GM23338 (cell line): ENCODE measurements at regions not wholly inside any gene's neighbourhood (a gene's known extent, or its start where the extent isn't known, plus 50 kb on each side); places are given as distances from the start of the nearest gene placed in this dataset.

Experiments
- ATAC-seq: fragments of 200-7000 bp; cut with Tn5 transposase; 3 replicates; pipeline ENCODE4 v1.9.1; 2020
- DNase-seq: peaks from one replicate; pipeline ENCODE4 v3.0.0-alpha.2; 2015; ENCODE audit warnings: low spot score
- H2AFZ ChIP-seq: fragments of 200-600 bp; sonication (generic); 2 replicates; pipeline ENCODE4 v1.8.0; 2016; ENCODE audit warnings: antibody characterized with exemption, mild to moderate bottlenecking, moderate library complexity
- H3F3A ChIP-seq: fragments of 200-600 bp; sonication (generic); replicated peaks from 2 replicates; pipeline ENCODE4 v1.8.0; 2017; ENCODE audit warnings: antibody characterized with exemption, mixed run types, low read depth
- H3K27ac ChIP-seq: fragments of 200-600 bp; sonication (generic); 2 replicates; pipeline ENCODE4 v1.6.1; 2016; ENCODE audit warnings: low read depth
- H3K27me3 ChIP-seq: fragments of 200-600 bp; sonication (generic); 2 replicates; pipeline ENCODE4 v1.8.0; 2016; ENCODE audit warnings: mild to moderate bottlenecking, mixed run types, moderate library complexity; ENCODE audit not compliant: insufficient read depth
- H3K36me3 ChIP-seq: fragments of 200-600 bp; sonication (generic); 2 replicates; pipeline ENCODE4 v1.8.0; 2016; ENCODE audit warnings: mild to moderate bottlenecking; ENCODE audit not compliant: insufficient read depth
- H3K4me1 ChIP-seq: fragments of 200-600 bp; sonication (generic); 2 replicates; pipeline ENCODE4 v1.8.0; 2016; ENCODE audit warnings: mild to moderate bottlenecking, moderate library complexity; ENCODE audit not compliant: insufficient read depth
- H3K4me2 ChIP-seq: fragments of 200-600 bp; sonication (generic); 2 replicates; pipeline ENCODE4 v1.7.1; 2017; ENCODE audit warnings: mixed run types
- H3K4me3 ChIP-seq: fragments of 200-600 bp; sonication (generic); 2 replicates; pipeline ENCODE4 v1.6.1; 2016; ENCODE audit warnings: mixed run types
- H3K79me2 ChIP-seq: fragments of 200-600 bp; sonication (generic); replicated peaks from 2 replicates; pipeline ENCODE4 v1.8.0; 2017; ENCODE audit warnings: mild to moderate bottlenecking; ENCODE audit not compliant: insufficient read depth
- H3K9me2 ChIP-seq: fragments of 200-600 bp; sonication (generic); 2 replicates; pipeline ENCODE4 v1.8.0; 2017; ENCODE audit not compliant: insufficient read depth
- H4K20me1 ChIP-seq: fragments of 200-600 bp; sonication (generic); replicated peaks from 2 replicates; pipeline ENCODE4 v1.8.0; 2017; ENCODE audit warnings: mild to moderate bottlenecking; ENCODE audit not compliant: insufficient read depth
- H3K27ac Mint-ChIP-seq: 2 replicates; pipeline ENCODE4 v1.8.0; 2020; ENCODE audit warnings: inconsistent platforms, mild to moderate bottlenecking, moderate library complexity, mixed read lengths
- H3K27me3 Mint-ChIP-seq: 3 replicates; pipeline ENCODE4 v1.8.0; 2022; ENCODE audit warnings: low read depth, mild to moderate bottlenecking, moderate library complexity, mixed read lengths, inconsistent platforms; ENCODE audit not compliant: insufficient read depth, poor library complexity
- H3K36me3 Mint-ChIP-seq: 3 replicates; pipeline ENCODE4 v1.8.0; 2021; ENCODE audit warnings: low read depth, mild to moderate bottlenecking, inconsistent platforms, moderate library complexity, mixed read lengths
- H3K4me1 Mint-ChIP-seq: 3 replicates; pipeline ENCODE4 v1.8.0; 2020; ENCODE audit warnings: mild to moderate bottlenecking, inconsistent platforms, mixed read lengths
- H3K4me3 Mint-ChIP-seq: 3 replicates; pipeline ENCODE4 v1.8.0; 2021; ENCODE audit warnings: moderate library complexity, mild to moderate bottlenecking, inconsistent platforms, mixed read lengths
- H3K9me3 Mint-ChIP-seq: 3 replicates; pipeline ENCODE4 v1.8.0; 2020; ENCODE audit warnings: moderate library complexity, mild to moderate bottlenecking, inconsistent platforms, mixed read lengths
- CREB1 ChIP-seq: fragments of 250-450 bp; sonication (Bioruptor Pico); IDR thresholded peaks from 2 replicates; pipeline ENCODE4 v1.5.0; 2020; ENCODE audit warnings: low read depth, mild to moderate bottlenecking, moderate library complexity
- CTCF ChIP-seq, 2 experiments: fragments of 200-600 bp in 1 of 2; sonication (generic) in 1 of 2; conservative IDR thresholded peaks; 2 replicates each; pipeline versions ENCODE4 v1.5.1 to v1.6.1; 2016 to 2017; ENCODE audit warnings: antibody characterized with exemption in 2 of 2, low read depth in 2 of 2, mild to moderate bottlenecking in 2 of 2, moderate library complexity in 1 of 2
- ETS1 ChIP-seq: IDR thresholded peaks from 2 replicates; pipeline ENCODE4 v1.6.1; 2016; ENCODE audit warnings: antibody characterized with exemption
- EZH2 ChIP-seq: fragments of 200-600 bp; sonication (generic); IDR thresholded peaks from one replicate; pipeline ENCODE4 v1.8.0; 2017; ENCODE audit warnings: antibody characterized with exemption, mild to moderate bottlenecking, low read depth; ENCODE audit not compliant: unreplicated experiment
- EZH2phosphoT487 ChIP-seq: fragments of 200-600 bp; sonication (generic); IDR thresholded peaks from one replicate; pipeline ENCODE4 v1.8.1; 2018; ENCODE audit warnings: antibody characterized with exemption; ENCODE audit not compliant: unreplicated experiment
- JUNB ChIP-seq: IDR thresholded peaks from one replicate; pipeline ENCODE4 v1.6.1; 2016; ENCODE audit warnings: antibody characterized with exemption; ENCODE audit not compliant: unreplicated experiment
- NANOG ChIP-seq: IDR thresholded peaks from 2 replicates; pipeline ENCODE4 v1.6.1; 2016; ENCODE audit warnings: antibody characterized with exemption, borderline replicate concordance
- POLR2AphosphoS5 ChIP-seq: IDR thresholded peaks from 2 replicates; pipeline ENCODE4 v1.6.1; 2016; ENCODE audit warnings: antibody characterized with exemption, low read depth
- REST ChIP-seq: IDR thresholded peaks from one replicate; pipeline ENCODE4 v1.6.1; 2018; ENCODE audit warnings: antibody characterized with exemption; ENCODE audit not compliant: unreplicated experiment
- STAT1 ChIP-seq: IDR thresholded peaks from one replicate; pipeline ENCODE4 v1.6.1; 2016; ENCODE audit warnings: antibody characterized with exemption; ENCODE audit not compliant: unreplicated experiment
- ZNF114 ChIP-seq: fragments of 250-450 bp; sonication (Bioruptor Pico); IDR thresholded peaks from 2 replicates; pipeline ENCODE4 v1.5.0; 2020; ENCODE audit warnings: mild to moderate bottlenecking, moderate library complexity
- ZNF331 ChIP-seq: fragments of 250-450 bp; sonication (Bioruptor Pico); IDR thresholded peaks from 2 replicates; pipeline ENCODE4 v1.5.0; 2020; ENCODE audit warnings: low read depth, mild to moderate bottlenecking, moderate library complexity
- ZNF462 ChIP-seq: fragments of 250-450 bp; sonication (Bioruptor Pico); IDR thresholded peaks from 2 replicates; pipeline ENCODE4 v1.5.0; 2020; ENCODE audit warnings: mild to moderate bottlenecking, moderate library complexity

- Histone ChIP-seq H3F3A (no peaks in the 10 kb centered on the region), H3K36me3 (no peaks in the 10 kb centered on the region), H4K20me1 (no peaks in the 10 kb centered on the region), H3K4me1 (no peaks in the 10 kb centered on the region), H3K9me2 (no peaks in the 10 kb centered on the region), H3K4me3 (no peak overlapping the region), H2AFZ (no peak overlapping the region), H3K27ac (no peak overlapping the region), H3K79me2 (no peaks in the 10 kb centered on the region), H3K4me2 (no peak overlapping the region), H3K27me3 (no peaks in the 10 kb centered on the region)
- Mint-ChIP-seq H3K9me3 (peaks cover 33% of the 10 kb centered on the region), H3K27me3 (peaks cover 3% of the 10 kb centered on the region), H3K4me3 (no peak overlapping the region), H3K27ac (no peak overlapping the region), H3K4me1 (no peaks in the 10 kb centered on the region), H3K36me3 (no peaks in the 10 kb centered on the region)
- no peak for TF ChIP-seq POLR2AphosphoS5
- TF ChIP-seq JUNB: no peak
- no peak for TF ChIP-seq REST
- no peak for TF ChIP-seq EZH2phosphoT487
- TF ChIP-seq NANOG: no peak
- no peak for TF ChIP-seq EZH2
- TF ChIP-seq ETS1: no peak
- no peak for TF ChIP-seq ZNF331 (CRISPR knock-in tag)
- no peak for TF ChIP-seq CREB1 (CRISPR knock-in tag)
- TF ChIP-seq ZNF114 (CRISPR knock-in tag): no peak
- TF ChIP-seq CTCF (conservative IDR thresholded peaks at IDR 0.05; ENCODE audit: low read depth in 2 of 2): no peak
- no peak for TF ChIP-seq ZNF462 (CRISPR knock-in tag)
- no peak for TF ChIP-seq STAT1
- ATAC-seq (no peak), DNase-seq (no peak)
Measured at GRCh38 chrX:104411800-104412199, 154.2 kb upstream of the IL1RAPL2 start.
